Transverse colon (tissue), 4 donors: ENCODE measurements at regions not wholly inside any gene's neighbourhood (a gene's known extent, or its start where the extent isn't known, plus 50 kb on each side); places are given as distances from the start of the nearest gene placed in this dataset.

ENCODE experiments used
- CTCF ChIP-seq, 5 experiments: fragments of 200-600 bp in 3 of 5; fragments of 450-650 bp in 2 of 5; sonication (generic) in 3 of 5; IDR thresholded peaks; 1 replicate in 2 of 5; 2 replicates in 3 of 5; pipeline ENCODE4 v1.5.1; 2016 to 2017; ENCODE audit warnings: antibody characterized with exemption in 5 of 5, inconsistent platforms in 3 of 5, mild to moderate bottlenecking in 2 of 5, moderate library complexity in 1 of 5
- POLR2A ChIP-seq: fragments of 450-650 bp; IDR thresholded peaks from one replicate; pipeline ENCODE4 v1.6.1; 2016; ENCODE audit warnings: antibody characterized with exemption, mild to moderate bottlenecking, moderate library complexity
- POLR2AphosphoS5 ChIP-seq, 3 donors: sonication (generic); formaldehyde crosslinking; IDR thresholded peaks; one replicate each; pipeline ENCODE4 v1.6.1; 2016; ENCODE audit warnings: antibody characterized with exemption in 3 of 3

- TF ChIP-seq CTCF (IDR thresholded peaks at IDR 0.05) (no peak), POLR2A (no peak), POLR2AphosphoS5 (IDR thresholded peaks at IDR 0.05) (no peak)
These were observed 141.7 kb upstream of the RPS6KA2 start for GRCh38 chr6:166768761-166769160.
